ENCODE measurements at regions not wholly inside any gene's neighbourhood (a gene's known extent, or its start where the extent isn't known, plus 50 kb on each side); places are given as distances from the start of the nearest gene placed in this dataset.

- TF ChIP-seq ZNF318 (CRISPR knock-in tag; IDR thresholded peaks at IDR 0.05) = no peak
- TF ChIP-seq HINFP (CRISPR knock-in tag; IDR thresholded peaks at IDR 0.05; ENCODE audit: low read depth) = no peak
- no peak for TF ChIP-seq ZNF749 (CRISPR knock-in tag; IDR thresholded peaks at IDR 0.05; ENCODE audit: borderline replicate concordance)
Measured at GRCh38 chr5:141779503-141779973, 97.5 kb upstream of the ARAP3 start (continued).

Measured in HepG2 (cell line).